ENCODE measurements at regions not wholly inside any gene's neighbourhood (a gene's known extent, or its start where the extent isn't known, plus 50 kb on each side); places are given as distances from the start of the nearest gene placed in this dataset.

- no peak for TF ChIP-seq CTCF (IDR thresholded peaks at IDR 0.05)
- no peak for TF ChIP-seq POLR2A (IDR thresholded peaks at IDR 0.05)
Observed at GRCh38 chr14:53824061-53824460, 132.6 kb downstream of the BMP4 start.
